Stimulated activated naive CD4-positive, alpha-beta T cell (primary cell): ENCODE measurements at regions not wholly inside any gene's neighbourhood (a gene's known extent, or its start where the extent isn't known, plus 50 kb on each side); places are given as distances from the start of the nearest gene placed in this dataset.
"Not testable (repeated sequence)": the region's sequence is repeated elsewhere in the genome, so short reads cannot be mapped to it uniquely, and the experiment has no call there.

Experiments
- DNase-seq, 6 experiments: peaks; one replicate each; lab custom pipeline; 2025; lab: John Stamatoyannopoulos, UW

- DNase-seq: no peak
Observed at GRCh38 chr6:92714346-92714745, 705.0 kb downstream of the EPHA7 start.

GRCh38 chr6:92710048-92710447 is 709.3 kb downstream of the EPHA7 start:
- DNase-seq: no peak

- DNase-seq: no peak
Observed at GRCh38 chr6:92708945-92709344, 710.4 kb downstream of the EPHA7 start.

GRCh38 chr6:92708270-92708669 is 711.1 kb downstream of the EPHA7 start:
- no peak for DNase-seq

GRCh38 chr6:92706976-92707375 is 712.4 kb downstream of the EPHA7 start:
- no peak for DNase-seq

GRCh38 chr6:92701425-92702096 is 717.8 kb downstream of the EPHA7 start:
- no peak for DNase-seq

GRCh38 chr6:92700411-92700810 is 718.9 kb downstream of the EPHA7 start:
- DNase-seq: no peak

- DNase-seq: no peak
Observed at GRCh38 chr6:92690997-92691599, 728.3 kb downstream of the EPHA7 start.

GRCh38 chr6:92688342-92688741 is 731.0 kb downstream of the EPHA7 start:
- DNase-seq: no peak

- no peak for DNase-seq
Observed at GRCh38 chr6:92687278-92687677, 732.1 kb downstream of the EPHA7 start.

- DNase-seq: no peak
Observed at GRCh38 chr6:92684386-92684785, 735.0 kb downstream of the EPHA7 start.

GRCh38 chr6:92683748-92684147 is 735.6 kb downstream of the EPHA7 start:
- no peak for DNase-seq

- DNase-seq: no peak
Observed at GRCh38 chr6:92682516-92683398, 736.6 kb downstream of the EPHA7 start.

GRCh38 chr6:92681401-92681800 is 738.0 kb downstream of the EPHA7 start:
- no peak for DNase-seq

GRCh38 chr6:92671462-92671861 is 747.9 kb downstream of the EPHA7 start:
- not testable (repeated sequence) for DNase-seq

- no peak for DNase-seq
Observed at GRCh38 chr6:92667843-92668242, 751.5 kb downstream of the EPHA7 start.

- DNase-seq: no peak
Observed at GRCh38 chr6:92648364-92649086, 770.8 kb downstream of the EPHA7 start.

GRCh38 chr6:92647630-92648029 is 771.7 kb downstream of the EPHA7 start:
- DNase-seq: no peak

GRCh38 chr6:92644104-92644791 is 775.1 kb downstream of the EPHA7 start:
- DNase-seq: not testable (repeated sequence)

- no peak for DNase-seq
Observed at GRCh38 chr6:92635553-92636153, 783.7 kb downstream of the EPHA7 start.

GRCh38 chr6:92634561-92634960 is 784.8 kb downstream of the EPHA7 start:
- DNase-seq: no peak
